SK-N-SH (cell line): ENCODE measurements at regions not wholly inside any gene's neighbourhood (a gene's known extent, or its start where the extent isn't known, plus 50 kb on each side); places are given as distances from the start of the nearest gene placed in this dataset.

Experiments used
- CHD2 ChIP-seq: fragments of 150-350 bp; IDR thresholded peaks from 2 replicates; pipeline ENCODE4 v1.6.1; 2018; ENCODE audit warnings: low read length; ENCODE audit not compliant: partially characterized antibody
- CTCF ChIP-seq: fragments of 200-600 bp; sonication (generic); IDR thresholded peaks from 2 replicates; pipeline ENCODE4 v1.6.1; 2017; ENCODE audit warnings: antibody characterized with exemption, mild to moderate bottlenecking, moderate library complexity
- ELF1 ChIP-seq: IDR thresholded peaks from 2 replicates; pipeline ENCODE4 v1.4.0; 2012
- EP300 ChIP-seq, 2 experiments: IDR thresholded peaks; 2 replicates each; pipeline versions ENCODE4 v1.4.0 to v1.6.1; 2012; ENCODE audit warnings: borderline replicate concordance in 1 of 2, low read depth in 1 of 2, low read length in 1 of 2
- EZH2phosphoT487 ChIP-seq: fragments of 200-600 bp; sonication (generic); IDR thresholded peaks from 2 replicates; pipeline ENCODE4 v1.6.1; 2017; ENCODE audit warnings: low read depth, mixed run types, mild to moderate bottlenecking, antibody characterized with exemption, moderate library complexity, borderline replicate concordance
- MAX ChIP-seq: IDR thresholded peaks from 2 replicates; pipeline ENCODE4 v1.4.0; 2012; ENCODE audit warnings: low read depth
- MXI1 ChIP-seq: IDR thresholded peaks from 2 replicates; pipeline ENCODE4 v1.6.1; 2012; ENCODE audit warnings: mild to moderate bottlenecking, low read depth, low read length, improper control_type of control experiment
- NFIC ChIP-seq: IDR thresholded peaks from 2 replicates; pipeline ENCODE4 v1.4.0; 2012; ENCODE audit warnings: borderline replicate concordance
- POLR2AphosphoS5 ChIP-seq: IDR thresholded peaks from 2 replicates; pipeline ENCODE4 v1.6.1; 2012; ENCODE audit warnings: low read depth, low read length
- RCOR1 ChIP-seq: fragments of 150-350 bp; IDR thresholded peaks from 2 replicates; pipeline ENCODE4 v1.6.1; 2017; ENCODE audit warnings: antibody characterized with exemption, low read length
- SIN3A ChIP-seq: IDR thresholded peaks from 2 replicates; pipeline ENCODE4 v1.6.1; 2012; ENCODE audit warnings: low read depth, mild to moderate bottlenecking, low read length, moderate library complexity, borderline replicate concordance
- TAF1 ChIP-seq: IDR thresholded peaks from 2 replicates; pipeline ENCODE4 v1.6.1; 2012; ENCODE audit warnings: low read depth, mild to moderate bottlenecking, low read length, moderate library complexity, borderline replicate concordance
- TF ChIP-seq, protein P1 (sequence below): IDR thresholded peaks from 2 replicates; pipeline ENCODE4 v1.4.0; 2012; ENCODE audit warnings: low read depth, borderline replicate concordance

DNA sequence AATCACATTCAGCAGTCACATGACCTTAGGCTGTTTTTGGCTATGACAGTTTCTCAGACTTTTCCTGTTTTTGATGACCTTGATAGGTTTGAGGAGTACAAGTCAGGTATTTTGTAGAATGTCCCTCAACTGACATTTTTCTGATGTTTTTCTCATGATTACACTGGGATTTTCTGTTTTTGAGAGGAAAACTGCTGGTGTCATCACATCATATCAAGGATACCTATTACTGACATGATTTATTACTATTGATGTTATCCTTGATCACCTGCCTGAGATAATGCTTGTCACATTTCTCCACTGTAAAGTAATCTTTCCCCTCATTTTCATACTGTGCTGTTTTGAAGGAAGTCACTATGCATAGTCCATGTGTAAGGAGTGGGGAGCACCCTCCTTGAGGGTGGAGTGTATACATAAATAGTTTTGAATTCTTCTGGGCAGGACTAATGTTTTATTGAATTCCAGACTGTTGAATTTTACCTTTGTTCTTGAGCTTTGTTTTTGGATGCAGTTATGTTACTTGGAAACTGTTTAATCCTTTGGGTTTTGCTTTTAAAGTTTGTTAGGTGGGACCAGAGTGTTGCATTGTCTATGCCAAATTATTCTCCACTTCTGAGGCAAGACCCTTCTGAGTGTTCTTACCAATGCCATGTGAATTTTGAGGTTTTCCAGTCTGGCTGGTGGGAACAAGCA lies 444.5 kb upstream of the FAR2 start:
- TF ChIP-seq CTCF (no peak), POLR2AphosphoS5 (no peak), EP300 (IDR thresholded peaks at IDR 0.05; ENCODE audit: borderline replicate concordance in 1 of 2, low read depth in 1 of 2, low read length in 1 of 2) (no peak), TAF1 (no peak), MAX (no peak), ELF1 (no peak), EZH2phosphoT487 (no peak), SIN3A (no peak), CHD2 (no peak), RCOR1 (no peak), MXI1 (no peak), NFIC (no peak)
- TF ChIP-seq, protein P1, sequence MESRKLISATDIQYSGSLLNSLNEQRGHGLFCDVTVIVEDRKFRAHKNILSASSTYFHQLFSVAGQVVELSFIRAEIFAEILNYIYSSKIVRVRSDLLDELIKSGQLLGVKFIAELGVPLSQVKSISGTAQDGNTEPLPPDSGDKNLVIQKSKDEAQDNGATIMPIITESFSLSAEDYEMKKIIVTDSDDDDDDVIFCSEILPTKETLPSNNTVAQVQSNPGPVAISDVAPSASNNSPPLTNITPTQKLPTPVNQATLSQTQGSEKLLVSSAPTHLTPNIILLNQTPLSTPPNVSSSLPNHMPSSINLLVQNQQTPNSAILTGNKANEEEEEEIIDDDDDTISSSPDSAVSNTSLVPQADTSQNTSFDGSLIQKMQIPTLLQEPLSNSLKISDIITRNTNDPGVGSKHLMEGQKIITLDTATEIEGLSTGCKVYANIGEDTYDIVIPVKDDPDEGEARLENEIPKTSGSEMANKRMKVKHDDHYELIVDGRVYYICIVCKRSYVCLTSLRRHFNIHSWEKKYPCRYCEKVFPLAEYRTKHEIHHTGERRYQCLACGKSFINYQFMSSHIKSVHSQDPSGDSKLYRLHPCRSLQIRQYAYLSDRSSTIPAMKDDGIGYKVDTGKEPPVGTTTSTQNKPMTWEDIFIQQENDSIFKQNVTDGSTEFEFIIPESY = no peak
